ENCODE measurements at regions not wholly inside any gene's neighbourhood (a gene's known extent, or its start where the extent isn't known, plus 50 kb on each side); places are given as distances from the start of the nearest gene placed in this dataset.

GRCh38 chr3:51593697-51594096 lies 55.2 kb downstream of the RAD54L2 start:
- TF ChIP-seq CTCF (IDR thresholded peaks at IDR 0.05) (no peak), POLR2A (IDR thresholded peaks at IDR 0.05) (no peak)
